ENCODE measurements at regions not wholly inside any gene's neighbourhood (a gene's known extent, or its start where the extent isn't known, plus 50 kb on each side); places are given as distances from the start of the nearest gene placed in this dataset.

DNA sequence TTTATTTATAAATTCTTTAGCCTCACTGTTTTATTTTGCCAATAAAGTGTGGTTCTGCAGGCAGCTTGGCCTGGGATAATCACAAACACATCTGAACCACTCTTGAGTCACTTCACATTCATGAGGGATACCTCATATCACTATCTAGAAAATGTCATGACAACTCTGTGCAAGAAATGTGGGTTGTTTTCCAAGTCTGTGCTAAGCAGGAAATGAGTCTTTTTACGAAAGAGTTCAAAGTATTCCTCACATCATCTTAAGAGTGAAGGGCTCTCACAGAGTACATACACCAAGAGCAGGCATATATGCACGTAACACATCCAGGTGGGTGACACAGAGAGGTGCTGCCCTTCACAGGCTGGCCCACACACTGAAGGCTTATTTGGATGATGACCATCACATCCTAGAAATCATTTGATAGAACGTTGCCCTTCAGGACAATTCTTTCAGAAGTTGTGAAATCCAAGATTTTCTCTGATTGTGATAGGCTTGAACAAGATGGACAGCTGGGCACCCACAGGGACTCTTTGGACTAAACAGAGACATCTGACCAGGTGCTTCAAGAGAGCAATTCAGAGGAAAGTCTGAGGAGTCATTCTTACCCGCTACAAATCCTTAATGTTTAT, 811.1 kb upstream of the LRATD1 start:
- TF ChIP-seq LEF1 (IDR thresholded peaks at IDR 0.05; ENCODE audit: borderline replicate concordance) (no peak), FOXA1 (IDR thresholded peaks at IDR 0.05) (no peak), NFRKB (IDR thresholded peaks at IDR 0.05) (no peak), SUZ12 (IDR thresholded peaks at IDR 0.05) (no peak), BHLHE40 (IDR thresholded peaks at IDR 0.05; ENCODE audit: borderline replicate concordance) (no peak), SP1 (IDR thresholded peaks at IDR 0.05) (no peak), ZNF384 (IDR thresholded peaks at IDR 0.05) (no peak), ELF4 (IDR thresholded peaks at IDR 0.05) (no peak), PKNOX1 (IDR thresholded peaks at IDR 0.05) (no peak), ARNT (IDR thresholded peaks at IDR 0.05) (no peak)

All from HEK293T (cell line).